Type B pancreatic cell (in vitro differentiated cells): ENCODE measurements at regions not wholly inside any gene's neighbourhood (a gene's known extent, or its start where the extent isn't known, plus 50 kb on each side); places are given as distances from the start of the nearest gene placed in this dataset.

Experiments
- DNase-seq: peaks from one replicate; pipeline ENCODE4 v3.0.0; 2021; ENCODE audit warnings: mixed read lengths; ENCODE audit not compliant: unreplicated experiment; ENCODE audit errors: extremely low spot score
- H3K27ac Mint-ChIP-seq: 2 replicates; pipeline ENCODE4 v1.8.0; 2021; ENCODE audit warnings: mild to moderate bottlenecking, mixed read lengths
- H3K27me3 Mint-ChIP-seq: 2 replicates; pipeline ENCODE4 v1.8.0; 2021; ENCODE audit warnings: mixed read lengths
- H3K36me3 Mint-ChIP-seq: 2 replicates; pipeline ENCODE4 v1.8.0; 2021; ENCODE audit warnings: mixed read lengths
- H3K4me1 Mint-ChIP-seq: one replicate; pipeline ENCODE4 v1.8.0; 2021; ENCODE audit warnings: mixed read lengths; ENCODE audit not compliant: unreplicated experiment
- H3K4me3 Mint-ChIP-seq: 2 replicates; pipeline ENCODE4 v1.8.0; 2021; ENCODE audit warnings: mild to moderate bottlenecking, mixed read lengths
- H3K9me3 Mint-ChIP-seq: 2 replicates; pipeline ENCODE4 v1.8.0; 2021; ENCODE audit warnings: mixed read lengths
- TF ChIP-seq, protein P1 (sequence below): fragments of 200-600 bp; sonication (generic); conservative IDR thresholded peaks from 2 replicates; pipeline ENCODE4 v1.5.0; 2021; ENCODE audit warnings: antibody characterized with exemption, mild to moderate bottlenecking

DNA sequence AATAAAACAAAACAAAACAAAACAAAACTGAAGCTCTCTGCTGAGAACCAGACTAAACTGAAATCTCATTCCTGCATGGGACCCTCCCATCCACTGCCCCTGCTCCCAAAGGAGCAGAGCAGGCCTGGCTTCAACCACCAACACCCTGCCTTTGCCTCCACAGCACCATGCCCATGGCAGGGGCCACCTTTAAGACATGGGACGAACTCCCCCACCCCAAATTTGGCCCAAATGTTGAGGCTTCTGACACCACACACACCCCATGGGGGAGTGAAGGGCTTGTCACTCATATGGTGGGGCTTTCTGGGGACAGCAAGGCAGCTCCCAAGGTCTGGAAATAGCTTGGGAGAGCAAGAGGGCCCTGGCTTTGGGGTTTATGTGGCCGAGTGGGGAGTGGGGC is 177.2 kb downstream of the KIF26A start:
- H3K36me3 Mint-ChIP-seq: no peaks in the 10 kb centered on the region
- TF ChIP-seq, protein P1, sequence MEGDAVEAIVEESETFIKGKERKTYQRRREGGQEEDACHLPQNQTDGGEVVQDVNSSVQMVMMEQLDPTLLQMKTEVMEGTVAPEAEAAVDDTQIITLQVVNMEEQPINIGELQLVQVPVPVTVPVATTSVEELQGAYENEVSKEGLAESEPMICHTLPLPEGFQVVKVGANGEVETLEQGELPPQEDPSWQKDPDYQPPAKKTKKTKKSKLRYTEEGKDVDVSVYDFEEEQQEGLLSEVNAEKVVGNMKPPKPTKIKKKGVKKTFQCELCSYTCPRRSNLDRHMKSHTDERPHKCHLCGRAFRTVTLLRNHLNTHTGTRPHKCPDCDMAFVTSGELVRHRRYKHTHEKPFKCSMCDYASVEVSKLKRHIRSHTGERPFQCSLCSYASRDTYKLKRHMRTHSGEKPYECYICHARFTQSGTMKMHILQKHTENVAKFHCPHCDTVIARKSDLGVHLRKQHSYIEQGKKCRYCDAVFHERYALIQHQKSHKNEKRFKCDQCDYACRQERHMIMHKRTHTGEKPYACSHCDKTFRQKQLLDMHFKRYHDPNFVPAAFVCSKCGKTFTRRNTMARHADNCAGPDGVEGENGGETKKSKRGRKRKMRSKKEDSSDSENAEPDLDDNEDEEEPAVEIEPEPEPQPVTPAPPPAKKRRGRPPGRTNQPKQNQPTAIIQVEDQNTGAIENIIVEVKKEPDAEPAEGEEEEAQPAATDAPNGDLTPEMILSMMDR: no peak
- no peaks in the 10 kb centered on the region for H3K9me3 Mint-ChIP-seq
- no peak overlapping the region for H3K27ac Mint-ChIP-seq
- no peaks in the 10 kb centered on the region for H3K4me1 Mint-ChIP-seq
- DNase-seq: no peak
- no peak overlapping the region for H3K4me3 Mint-ChIP-seq
- peaks cover 19% of the 10 kb centered on the region for H3K27me3 Mint-ChIP-seq

DNA sequence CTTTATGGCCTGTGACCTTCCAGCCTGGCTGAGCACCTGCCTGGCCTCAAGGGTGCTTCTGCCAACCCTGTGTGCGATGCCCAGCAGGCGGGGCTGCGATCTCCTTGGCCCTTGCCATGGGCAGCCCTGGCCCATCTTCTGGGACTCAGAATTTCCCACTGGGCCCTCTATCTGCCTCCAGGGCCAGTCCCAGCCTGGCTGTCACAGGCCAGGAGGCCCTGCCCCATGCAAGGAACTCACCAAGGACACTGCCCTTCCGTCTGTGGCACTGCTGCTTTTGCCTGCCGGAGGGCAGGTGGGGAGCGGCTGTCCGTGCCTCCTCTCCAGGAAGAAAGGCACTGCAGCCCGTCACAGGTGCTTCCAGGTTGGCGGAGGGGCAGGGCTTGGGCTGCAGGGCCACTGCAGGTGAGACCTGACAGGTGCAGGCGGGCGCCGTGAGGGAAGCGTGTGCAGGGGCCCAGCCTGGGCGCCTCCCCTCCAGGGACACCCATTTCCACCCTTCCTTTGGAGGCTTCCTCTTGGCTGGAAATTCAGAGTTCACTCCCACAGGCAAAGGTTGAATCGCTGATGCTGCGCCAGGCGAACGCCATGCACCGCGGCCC is 177.8 kb downstream of the KIF26A start:
- Mint-ChIP-seq H3K27ac (no peak overlapping the region), H3K4me1 (peaks cover 4% of the 10 kb centered on the region), H3K9me3 (no peaks in the 10 kb centered on the region), H3K27me3 (peaks cover 19% of the 10 kb centered on the region), H3K4me3 (no peak overlapping the region), H3K36me3 (no peaks in the 10 kb centered on the region)
- TF ChIP-seq, protein P1: no peak
- DNase-seq: peak; percentile 64

DNA sequence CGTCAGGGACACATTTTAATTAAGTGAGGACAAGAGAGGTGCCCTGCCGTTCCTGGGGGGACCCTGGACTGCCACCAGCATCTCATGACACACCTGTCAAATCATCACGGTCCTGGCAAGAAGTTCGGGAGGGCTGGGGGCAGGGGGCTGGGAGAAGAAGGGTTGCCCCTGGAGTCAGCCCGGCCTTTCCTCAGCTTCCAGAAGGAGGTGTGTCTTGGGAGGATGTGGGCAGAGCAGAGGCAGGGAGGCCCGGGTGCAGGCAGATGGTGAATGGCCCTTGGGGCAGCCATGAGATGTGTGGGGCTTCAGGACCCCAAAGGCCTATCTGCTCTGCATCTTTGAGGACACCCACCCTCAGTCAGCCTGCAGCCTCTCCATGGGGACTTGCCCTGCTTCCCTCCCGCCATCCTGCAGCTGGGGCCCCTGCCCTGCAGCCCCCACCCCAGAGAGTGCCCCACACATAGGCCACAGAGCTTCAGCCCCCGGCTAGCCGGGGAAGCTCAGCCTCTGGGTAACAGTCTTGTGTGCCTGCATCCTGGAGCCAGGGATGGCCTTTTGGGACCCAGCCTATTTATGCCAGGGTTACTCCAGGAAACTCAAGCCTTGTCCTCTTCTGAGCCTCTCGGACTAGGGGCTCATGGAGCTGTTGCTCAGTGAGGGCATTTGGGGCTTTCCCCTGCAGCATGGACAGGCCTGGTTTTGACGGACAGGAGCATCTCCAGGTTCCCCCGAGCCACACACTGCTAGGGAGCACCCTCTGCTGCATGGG is 178.5 kb downstream of the KIF26A start:
- no peaks in the 10 kb centered on the region for H3K36me3 Mint-ChIP-seq
- peaks cover 5% of the 10 kb centered on the region for H3K4me1 Mint-ChIP-seq
- H3K4me3 Mint-ChIP-seq: no peak overlapping the region
- TF ChIP-seq, protein P1: no peak
- DNase-seq: peak; percentile 64
- H3K27me3 Mint-ChIP-seq: peaks cover 18% of the 10 kb centered on the region
- no peaks in the 10 kb centered on the region for H3K9me3 Mint-ChIP-seq
- no peak overlapping the region for H3K27ac Mint-ChIP-seq

DNA sequence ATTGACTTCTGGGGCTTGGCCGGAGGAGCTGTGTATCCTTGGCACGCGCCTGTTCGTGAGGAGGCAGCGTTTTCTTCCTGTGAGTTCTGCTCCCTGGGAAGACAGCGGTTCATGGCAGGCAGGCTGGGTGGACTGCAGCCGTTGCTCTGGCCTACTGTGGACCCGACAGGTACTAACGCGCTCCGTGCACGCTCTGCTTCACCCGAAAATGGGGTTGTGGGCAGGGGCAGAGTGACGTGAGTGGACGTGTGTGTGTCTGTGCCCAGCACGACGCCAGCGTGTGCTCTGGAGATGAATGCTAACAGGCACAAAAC is 179.1 kb downstream of the KIF26A start:
- no peaks in the 10 kb centered on the region for H3K9me3 Mint-ChIP-seq
- H3K4me1 Mint-ChIP-seq: peaks cover 6% of the 10 kb centered on the region
- DNase-seq: peak; percentile 60
- H3K27ac Mint-ChIP-seq: no peak overlapping the region
- no peaks in the 10 kb centered on the region for H3K36me3 Mint-ChIP-seq
- H3K27me3 Mint-ChIP-seq: peaks cover 18% of the 10 kb centered on the region
- no peak overlapping the region for H3K4me3 Mint-ChIP-seq
- TF ChIP-seq, protein P1: no peak

DNA sequence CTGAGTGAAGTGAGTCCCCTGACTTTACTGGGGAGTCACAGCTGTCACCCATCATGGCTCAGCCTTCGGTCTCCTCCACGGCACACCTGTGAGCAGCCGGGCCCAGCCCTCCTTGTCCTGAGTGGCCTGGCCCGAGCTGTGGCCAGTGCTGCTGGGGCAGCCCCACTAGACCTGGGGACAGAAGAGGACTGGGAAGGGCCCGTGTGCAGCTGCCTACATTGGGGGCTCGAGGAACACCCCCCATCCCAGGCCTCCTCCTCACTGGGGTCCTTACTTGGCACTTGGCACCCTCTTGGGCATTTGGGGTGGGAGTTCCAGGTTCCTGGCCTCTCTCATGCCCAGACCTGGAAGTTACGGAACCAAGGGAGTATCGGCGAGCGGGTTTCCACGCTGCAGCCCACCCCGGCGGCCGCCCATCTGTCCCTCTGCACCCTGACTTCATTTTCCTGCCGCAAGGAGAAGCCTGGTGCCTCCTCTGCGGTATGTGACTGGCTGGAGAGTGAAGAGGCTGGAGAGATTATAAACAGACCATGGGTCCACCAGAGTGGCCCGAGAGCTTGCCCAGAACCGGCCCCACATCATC is 179.7 kb downstream of the KIF26A start:
- TF ChIP-seq, protein P1: no peak
- H3K36me3 Mint-ChIP-seq: no peaks in the 10 kb centered on the region
- peak; percentile 67 for DNase-seq
- no peak overlapping the region for H3K27ac Mint-ChIP-seq
- peaks cover 14% of the 10 kb centered on the region for H3K27me3 Mint-ChIP-seq
- H3K4me3 Mint-ChIP-seq: no peak overlapping the region
- H3K4me1 Mint-ChIP-seq: peaks cover 9% of the 10 kb centered on the region
- H3K9me3 Mint-ChIP-seq: no peaks in the 10 kb centered on the region
